ENCODE measurements at regions not wholly inside any gene's neighbourhood (a gene's known extent, or its start where the extent isn't known, plus 50 kb on each side); places are given as distances from the start of the nearest gene placed in this dataset.

- H3K4me3 Mint-ChIP-seq = no peak overlapping the region
These were observed 230.2 kb downstream of the TENT4A start for GRCh38 chr5:6943197-6944112.

GRCh38 chr5:6948562-6948961, 235.3 kb downstream of the TENT4A start:
- Mint-ChIP-seq H3K36me3 (no peaks in the 10 kb centered on the region), H3K27me3 (peaks cover 5% of the 10 kb centered on the region), H3K4me1 (no peaks in the 10 kb centered on the region), H3K27ac (no peak overlapping the region), H3K9me3 (no peaks in the 10 kb centered on the region), H3K4me3 (no peak overlapping the region)
- no peak for ATAC-seq (ENCODE audit: low read depth)
- DNase-seq (ENCODE audit: low spot score in 2 of 2) = no peak

More at GRCh38 chr5:6943197-6944112, 230.2 kb downstream of the TENT4A start:
- no peak for ATAC-seq (ENCODE audit: low read depth)
- Mint-ChIP-seq H3K9me3 (no peaks in the 10 kb centered on the region), H3K27ac (no peak overlapping the region), H3K4me1 (no peaks in the 10 kb centered on the region), H3K36me3 (no peaks in the 10 kb centered on the region), H3K27me3 (peaks cover 3% of the 10 kb centered on the region)
- no peak for DNase-seq (ENCODE audit: low spot score in 2 of 2)

- H3K4me3 Mint-ChIP-seq = no peak overlapping the region
- no peaks in the 10 kb centered on the region for H3K4me1 Mint-ChIP-seq
- H3K27me3 Mint-ChIP-seq = peaks cover 5% of the 10 kb centered on the region
- no peak overlapping the region for H3K27ac Mint-ChIP-seq
- H3K9me3 Mint-ChIP-seq = no peaks in the 10 kb centered on the region
- no peaks in the 10 kb centered on the region for H3K36me3 Mint-ChIP-seq
- DNase-seq (ENCODE audit: low spot score in 2 of 2) (no peak), ATAC-seq (ENCODE audit: low read depth) (no peak)
These were observed 236.0 kb downstream of the TENT4A start for GRCh38 chr5:6949230-6949629.

GRCh38 chr5:6950250-6950649, 237.0 kb downstream of the TENT4A start:
- ATAC-seq (ENCODE audit: low read depth) = no peak

GRCh38 chr5:6950860-6951259, 237.6 kb downstream of the TENT4A start:
- ATAC-seq (ENCODE audit: low read depth) = no peak
- H3K4me1 Mint-ChIP-seq = no peaks in the 10 kb centered on the region
- H3K36me3 Mint-ChIP-seq = no peaks in the 10 kb centered on the region
- H3K4me3 Mint-ChIP-seq = no peak overlapping the region
- H3K9me3 Mint-ChIP-seq = no peaks in the 10 kb centered on the region
- DNase-seq (ENCODE audit: low spot score in 2 of 2) = no peak
- H3K27me3 Mint-ChIP-seq = peaks cover 5% of the 10 kb centered on the region
- H3K27ac Mint-ChIP-seq = no peak overlapping the region

More at GRCh38 chr5:6950250-6950649, 237.0 kb downstream of the TENT4A start:
- H3K36me3 Mint-ChIP-seq = no peaks in the 10 kb centered on the region
- H3K9me3 Mint-ChIP-seq = no peaks in the 10 kb centered on the region
- no peak overlapping the region for H3K27ac Mint-ChIP-seq
- H3K27me3 Mint-ChIP-seq = peaks cover 5% of the 10 kb centered on the region
- H3K4me3 Mint-ChIP-seq = no peak overlapping the region
- H3K4me1 Mint-ChIP-seq = no peaks in the 10 kb centered on the region
- no peak for DNase-seq (ENCODE audit: low spot score in 2 of 2)

- Mint-ChIP-seq H3K9me3 (peaks cover 8% of the 10 kb centered on the region), H3K4me3 (no peak overlapping the region), H3K27me3 (no peaks in the 10 kb centered on the region), H3K4me1 (no peaks in the 10 kb centered on the region), H3K27ac (no peak overlapping the region), H3K36me3 (no peaks in the 10 kb centered on the region)
- DNase-seq (ENCODE audit: low spot score in 2 of 2) = no peak
- ATAC-seq (ENCODE audit: low read depth) = no peak
These were observed 247.9 kb downstream of the TENT4A start for GRCh38 chr5:6961123-6961522.

GRCh38 chr5:6961837-6962635, 248.8 kb downstream of the TENT4A start:
- Mint-ChIP-seq H3K4me3 (no peak overlapping the region), H3K27me3 (no peaks in the 10 kb centered on the region), H3K4me1 (no peaks in the 10 kb centered on the region), H3K36me3 (no peaks in the 10 kb centered on the region), H3K27ac (no peak overlapping the region), H3K9me3 (peaks cover 8% of the 10 kb centered on the region)
- DNase-seq (ENCODE audit: low spot score in 2 of 2) (no peak), ATAC-seq (ENCODE audit: low read depth) (no peak)

GRCh38 chr5:6976971-6977370, 263.7 kb downstream of the TENT4A start:
- Mint-ChIP-seq H3K4me1 (no peaks in the 10 kb centered on the region), H3K27ac (no peak overlapping the region), H3K4me3 (no peak overlapping the region), H3K36me3 (no peaks in the 10 kb centered on the region), H3K27me3 (no peaks in the 10 kb centered on the region), H3K9me3 (no peaks in the 10 kb centered on the region)
- DNase-seq (ENCODE audit: low spot score in 2 of 2) = no peak
- no peak for ATAC-seq (ENCODE audit: low read depth)

- Mint-ChIP-seq H3K4me1 (no peaks in the 10 kb centered on the region), H3K36me3 (no peaks in the 10 kb centered on the region), H3K9me3 (no peaks in the 10 kb centered on the region), H3K27me3 (no peaks in the 10 kb centered on the region), H3K27ac (no peak overlapping the region), H3K4me3 (no peak overlapping the region)
- DNase-seq (ENCODE audit: low spot score in 2 of 2) = no peak
- ATAC-seq (ENCODE audit: low read depth) = no peak
These were observed 265.8 kb downstream of the TENT4A start for GRCh38 chr5:6979061-6979460.

- DNase-seq (ENCODE audit: low spot score in 2 of 2) (no peak), ATAC-seq (ENCODE audit: low read depth) (no peak)
- Mint-ChIP-seq H3K9me3 (peaks cover 1% of the 10 kb centered on the region), H3K36me3 (no peaks in the 10 kb centered on the region), H3K4me1 (no peaks in the 10 kb centered on the region), H3K27me3 (peaks cover under 1% of the 10 kb centered on the region), H3K4me3 (no peak overlapping the region), H3K27ac (no peak overlapping the region)
These were observed 276.0 kb downstream of the TENT4A start for GRCh38 chr5:6989230-6989629.

GRCh38 chr5:6994097-6994496, 280.9 kb downstream of the TENT4A start:
- Mint-ChIP-seq H3K27me3 (peaks cover 5% of the 10 kb centered on the region), H3K27ac (no peak overlapping the region), H3K4me3 (no peak overlapping the region), H3K9me3 (peaks cover 2% of the 10 kb centered on the region), H3K36me3 (no peaks in the 10 kb centered on the region), H3K4me1 (no peaks in the 10 kb centered on the region)
- ATAC-seq (ENCODE audit: low read depth) (no peak), DNase-seq (ENCODE audit: low spot score in 2 of 2) (no peak)

GRCh38 chr5:6995115-6995514, 281.9 kb downstream of the TENT4A start:
- Mint-ChIP-seq H3K27me3 (peaks cover 5% of the 10 kb centered on the region), H3K4me3 (no peak overlapping the region), H3K9me3 (peaks cover 2% of the 10 kb centered on the region), H3K27ac (no peak overlapping the region), H3K4me1 (no peaks in the 10 kb centered on the region), H3K36me3 (no peaks in the 10 kb centered on the region)
- no peak for ATAC-seq (ENCODE audit: low read depth)
- DNase-seq (ENCODE audit: low spot score in 2 of 2) = no peak

- DNase-seq (ENCODE audit: low spot score in 2 of 2) = no peak
- no peaks in the 10 kb centered on the region for H3K4me1 Mint-ChIP-seq
- H3K4me3 Mint-ChIP-seq = no peak overlapping the region
These were observed 287.1 kb downstream of the TENT4A start for GRCh38 chr5:7000310-7000709.

GRCh38 chr5:7010591-7010990, 297.4 kb downstream of the TENT4A start:
- Mint-ChIP-seq H3K27me3 (no peaks in the 10 kb centered on the region), H3K36me3 (no peaks in the 10 kb centered on the region), H3K4me1 (no peaks in the 10 kb centered on the region), H3K27ac (no peak overlapping the region), H3K4me3 (no peak overlapping the region), H3K9me3 (peaks cover 4% of the 10 kb centered on the region)
- DNase-seq (ENCODE audit: low spot score in 2 of 2) (no peak), ATAC-seq (ENCODE audit: low read depth) (no peak)

More at GRCh38 chr5:7000310-7000709, 287.1 kb downstream of the TENT4A start:
- ATAC-seq (ENCODE audit: low read depth) = no peak
- peaks cover 4% of the 10 kb centered on the region for H3K9me3 Mint-ChIP-seq
- H3K27ac Mint-ChIP-seq = no peak overlapping the region
- peaks cover 5% of the 10 kb centered on the region for H3K27me3 Mint-ChIP-seq
- no peaks in the 10 kb centered on the region for H3K36me3 Mint-ChIP-seq
